NCI-H446 (cell line): ENCODE measurements at regions not wholly inside any gene's neighbourhood (a gene's known extent, or its start where the extent isn't known, plus 50 kb on each side); places are given as distances from the start of the nearest gene placed in this dataset.
"Not testable (repeated sequence)": the region's sequence is repeated elsewhere in the genome, so short reads cannot be mapped to it uniquely, and the experiment has no call there.

Experiments
- DNase-seq, 2 experiments: peaks; one replicate each; lab custom pipeline; 2025; lab: John Stamatoyannopoulos, UW

DNA sequence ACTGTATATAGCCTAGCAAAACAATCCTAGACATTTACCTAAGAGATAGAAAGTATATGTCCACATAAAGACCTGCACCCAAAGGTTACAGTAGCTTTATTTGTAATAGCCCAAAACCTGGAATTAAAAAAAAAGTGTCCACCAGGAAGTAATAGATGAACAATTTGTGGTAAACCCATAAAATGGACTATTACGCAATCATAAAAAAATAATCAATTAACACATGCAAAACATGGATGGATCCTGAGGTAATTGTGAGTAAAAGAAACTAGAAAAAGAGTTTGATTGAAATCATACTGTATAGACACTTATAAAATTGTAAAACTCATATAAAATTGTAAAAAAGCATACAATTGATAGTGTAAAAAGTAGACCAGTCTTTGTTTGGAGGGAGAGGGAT, 673.0 kb upstream of the ZNF804A start:
- DNase-seq: no peak

DNA sequence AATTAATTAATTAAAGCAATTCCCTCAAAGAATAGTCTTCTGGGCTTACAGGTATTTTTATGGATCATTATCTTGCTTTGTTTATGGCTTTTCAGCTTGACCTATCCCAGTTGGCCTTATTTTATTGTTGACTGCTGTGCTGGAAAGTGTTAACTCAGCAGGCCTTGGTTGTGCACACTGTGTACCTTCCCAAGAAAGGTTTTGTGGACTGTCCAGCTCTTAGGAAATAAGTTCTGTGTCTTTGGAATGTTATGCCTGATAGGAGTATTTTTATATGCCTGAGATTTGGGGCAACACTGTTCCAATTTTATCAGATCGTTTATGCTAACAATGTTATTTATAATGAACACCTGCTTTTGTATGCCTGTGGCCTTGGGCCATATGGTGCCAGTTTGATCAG, 671.9 kb upstream of the ZNF804A start:
- DNase-seq: no peak

- no peak for DNase-seq
Measured at GRCh38 chr2:183927406-183928325, 670.7 kb upstream of the ZNF804A start.

DNA sequence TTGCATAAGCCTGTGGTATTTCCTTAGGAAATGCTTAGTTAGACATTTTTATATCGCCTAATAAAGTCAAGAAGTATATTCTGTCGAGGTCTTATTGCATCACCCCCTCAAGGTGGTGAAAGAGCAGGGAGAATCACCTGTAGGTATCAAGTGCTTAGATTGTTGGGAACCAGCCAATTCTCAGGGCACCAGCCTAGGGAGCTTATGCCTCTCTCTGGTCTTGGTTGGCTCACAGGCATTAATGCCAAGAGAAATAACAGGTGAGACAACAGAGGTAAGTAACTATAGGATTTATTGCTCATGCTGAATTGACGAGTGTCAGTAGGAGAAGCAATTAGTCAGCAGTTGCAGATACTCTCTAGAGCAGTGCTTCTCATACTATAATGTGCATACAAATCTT, 663.3 kb upstream of the ZNF804A start:
- no peak for DNase-seq

DNA sequence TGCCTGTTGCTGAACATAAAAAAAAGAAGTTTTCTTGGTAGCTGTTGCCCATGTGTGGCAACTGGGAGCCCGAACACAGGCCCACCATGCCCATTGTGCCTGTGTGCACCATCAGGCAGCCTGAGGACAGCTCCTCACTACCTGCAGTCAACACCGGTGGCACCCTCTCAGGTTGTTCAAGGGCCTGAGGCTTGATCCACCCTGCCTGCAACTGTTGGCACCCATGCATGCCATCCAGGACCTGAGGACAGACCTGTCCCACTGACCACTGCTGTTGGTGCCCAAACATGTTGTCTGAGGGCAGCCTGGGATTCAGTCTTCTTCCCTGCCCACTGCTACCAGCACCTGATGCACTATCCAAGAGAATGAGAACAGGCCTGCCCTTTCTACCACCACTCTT, 661.1 kb upstream of the ZNF804A start:
- DNase-seq: no peak

GRCh38 chr2:183946193-183946592, 652.1 kb upstream of the ZNF804A start:
- DNase-seq: no peak

GRCh38 chr2:183948861-183949260, 649.5 kb upstream of the ZNF804A start:
- DNase-seq: peak in 1 of 2 experiments; percentile 59

GRCh38 chr2:183950673-183951072, 647.7 kb upstream of the ZNF804A start:
- DNase-seq: peak; percentile 81 to 95

DNA sequence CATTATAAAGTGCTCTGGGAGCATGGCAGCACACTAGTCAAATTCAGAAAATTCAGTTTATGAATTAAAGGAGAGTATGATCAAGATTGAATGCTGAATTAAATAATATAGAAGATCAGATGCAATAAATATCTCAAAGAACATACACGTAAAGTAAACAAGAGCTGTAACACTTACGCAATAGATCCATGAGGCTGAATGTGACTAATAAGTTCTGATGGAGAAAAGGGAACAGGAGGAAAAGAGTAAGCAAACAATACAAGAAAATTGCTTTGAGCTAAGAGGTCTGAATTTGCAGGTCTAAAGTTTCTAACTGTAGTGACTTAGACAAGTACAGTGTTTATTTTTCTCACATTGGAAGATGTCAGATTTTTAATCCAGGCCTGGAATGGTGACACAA, 646.7 kb upstream of the ZNF804A start:
- DNase-seq: no peak

DNA sequence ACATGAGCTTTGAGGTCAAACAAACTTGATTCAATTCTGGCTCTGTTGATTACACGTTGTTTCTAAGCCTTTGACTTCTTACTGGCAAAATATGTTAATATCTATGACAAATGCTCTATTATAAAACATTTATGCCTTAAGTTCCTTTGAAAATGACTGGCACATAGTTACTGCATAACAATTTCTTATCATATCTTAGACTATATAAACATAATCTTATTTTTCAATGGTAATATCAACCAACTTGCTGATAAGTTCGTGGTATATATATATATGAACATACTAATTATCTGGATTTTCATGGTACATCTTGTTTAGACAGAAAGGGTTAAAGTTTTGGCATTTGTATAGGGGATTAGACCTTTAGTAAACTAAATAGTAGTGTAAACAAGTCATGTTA, 645.6 kb upstream of the ZNF804A start:
- no peak for DNase-seq

DNA sequence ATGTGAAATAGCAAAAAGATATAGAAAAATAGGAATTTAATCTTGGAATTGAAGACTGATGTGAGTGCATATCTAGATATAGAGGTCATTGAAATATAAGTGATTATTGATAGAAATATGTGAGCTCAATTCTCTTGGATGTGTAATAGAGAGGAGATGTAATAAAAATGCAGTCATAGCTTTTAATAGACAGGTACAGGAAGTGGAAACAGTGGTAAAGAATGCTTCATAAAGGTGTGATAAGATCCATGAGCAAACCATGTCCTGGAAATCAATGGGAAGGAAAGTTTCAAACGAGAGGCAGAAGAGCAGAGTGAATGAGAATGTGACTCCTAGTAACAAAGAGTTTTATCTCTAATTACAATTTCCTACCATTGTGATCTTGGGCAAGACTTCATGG, 634.7 kb upstream of the ZNF804A start:
- no peak for DNase-seq

GRCh38 chr2:183964565-183964964, 633.8 kb upstream of the ZNF804A start:
- no peak for DNase-seq

DNA sequence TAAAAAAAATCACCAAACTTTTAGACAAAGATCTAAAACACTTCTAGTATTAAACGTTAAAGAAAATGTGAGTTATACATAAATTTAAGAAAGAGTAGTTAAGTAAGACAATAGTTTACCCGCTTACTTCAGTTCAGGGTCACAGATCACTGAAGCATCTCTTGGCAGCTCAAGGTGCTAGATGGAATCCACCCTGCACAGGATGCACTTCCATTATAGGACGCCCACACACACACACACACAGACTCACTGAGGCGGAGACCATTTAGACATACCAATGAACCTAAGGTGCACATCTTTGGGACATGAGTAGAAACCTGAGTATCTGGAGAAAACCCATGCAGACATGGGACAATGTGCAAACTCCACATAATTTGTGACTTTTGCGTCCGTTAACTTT, 630.6 kb upstream of the ZNF804A start:
- DNase-seq: no peak

- DNase-seq: not testable (repeated sequence)
Measured at GRCh38 chr2:183975676-183976075, 622.7 kb upstream of the ZNF804A start.

DNA sequence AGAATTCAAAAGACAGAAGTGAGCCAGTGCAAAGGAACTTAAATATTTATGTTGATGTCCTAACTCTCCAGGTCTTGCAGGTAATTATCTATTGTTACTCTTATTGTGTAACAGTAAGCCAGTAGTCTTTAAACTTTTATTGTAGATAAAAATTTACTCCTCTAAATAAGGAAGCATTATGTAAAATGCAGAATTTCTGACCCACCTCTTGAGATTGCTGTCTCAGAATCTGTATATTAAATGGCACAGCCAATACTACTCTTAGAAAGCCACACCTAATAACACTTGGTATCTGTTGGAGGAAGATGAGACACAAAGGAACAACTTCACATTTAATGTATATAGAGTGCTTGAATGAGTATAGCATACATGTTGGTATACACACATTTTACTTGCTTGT, 613.5 kb upstream of the ZNF804A start:
- no peak for DNase-seq

DNA sequence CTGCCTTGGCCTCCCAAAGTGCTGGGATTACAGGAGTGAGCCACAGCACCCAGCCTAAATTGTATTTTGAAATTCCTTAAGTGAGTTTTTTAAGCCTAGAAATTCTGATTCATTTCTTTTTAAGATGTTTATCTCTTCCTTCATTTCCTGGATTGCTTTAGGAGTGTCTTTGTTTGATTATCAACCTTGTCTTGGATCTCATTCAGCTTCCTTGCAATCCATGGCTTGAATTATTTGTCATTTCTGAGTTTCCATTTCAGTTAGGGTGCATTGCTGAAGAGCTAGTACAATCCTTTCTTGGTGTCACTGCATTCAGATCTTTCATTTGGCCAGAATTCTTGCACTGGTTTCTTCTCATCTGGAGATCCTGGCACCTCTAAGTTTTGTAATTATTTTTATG, 606.4 kb upstream of the ZNF804A start:
- no peak for DNase-seq

GRCh38 chr2:183993052-183993451, 605.3 kb upstream of the ZNF804A start:
- DNase-seq: peak in 1 of 2 experiments; percentile 23

DNA sequence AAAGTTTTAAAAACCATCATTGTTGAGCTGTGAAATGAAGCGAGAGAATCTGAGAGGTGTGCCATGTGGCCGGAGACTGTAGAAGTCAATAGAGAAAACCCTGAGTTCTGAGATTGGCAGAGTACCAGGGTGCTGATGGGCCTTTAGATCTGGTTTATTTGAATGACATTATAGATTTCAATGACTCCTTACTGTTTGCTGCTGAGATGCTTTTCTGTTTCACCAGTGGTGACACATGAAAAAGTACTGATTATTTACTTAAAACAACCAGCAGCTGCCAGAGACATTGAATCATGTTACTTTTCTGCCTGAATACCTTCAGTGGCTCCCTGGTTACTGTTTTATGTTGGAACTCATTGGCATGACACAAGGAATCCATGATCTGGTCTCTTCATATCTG, 602.7 kb upstream of the ZNF804A start:
- DNase-seq: peak; percentile 72 to 92

DNA sequence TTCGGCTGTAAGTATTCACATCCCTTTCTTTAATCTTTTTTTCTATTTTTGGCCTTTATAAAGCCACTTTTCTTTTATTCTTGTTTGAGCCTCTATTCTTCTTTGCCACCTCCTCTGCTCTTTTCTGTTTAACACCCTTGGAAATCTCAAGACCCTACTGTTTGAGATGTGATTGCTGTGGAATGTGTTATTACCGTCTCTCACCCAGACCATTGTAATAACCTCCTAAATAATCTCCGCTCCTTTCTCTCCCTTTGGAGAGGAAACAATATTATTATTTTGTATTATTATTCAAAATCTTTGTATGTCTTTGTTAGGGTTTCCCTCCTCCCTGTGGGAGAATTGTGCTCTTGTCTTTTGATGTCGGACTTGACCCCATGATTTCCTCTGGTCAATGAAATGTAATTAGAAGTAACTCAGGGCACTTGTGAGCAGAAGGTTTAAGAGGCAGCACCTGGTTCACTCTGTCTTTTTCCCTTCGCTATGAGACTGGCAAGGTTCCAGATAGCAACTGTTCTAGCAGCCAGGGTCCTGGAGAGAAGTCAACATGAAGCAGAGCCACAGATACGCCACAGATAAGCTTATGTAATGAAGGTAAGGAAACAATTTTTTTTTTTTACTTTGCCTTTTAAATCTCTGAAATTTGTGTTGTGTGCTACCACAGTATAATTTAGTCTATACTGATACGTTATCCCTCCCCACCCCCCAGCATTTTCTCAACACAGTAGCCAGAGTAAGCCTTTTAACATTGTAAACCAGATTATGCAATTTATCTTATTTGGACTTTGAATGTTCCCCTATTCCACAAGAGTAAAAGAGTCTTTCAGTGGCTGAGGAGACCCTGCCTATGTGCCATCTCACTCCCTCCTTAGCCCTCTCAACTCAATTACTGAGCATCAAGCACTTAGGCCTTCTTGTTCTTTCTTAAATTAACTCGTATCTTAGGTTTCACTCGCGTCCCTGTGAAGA, 601.2 kb upstream of the ZNF804A start:
- peak; percentile 50 to 82 for DNase-seq

DNA sequence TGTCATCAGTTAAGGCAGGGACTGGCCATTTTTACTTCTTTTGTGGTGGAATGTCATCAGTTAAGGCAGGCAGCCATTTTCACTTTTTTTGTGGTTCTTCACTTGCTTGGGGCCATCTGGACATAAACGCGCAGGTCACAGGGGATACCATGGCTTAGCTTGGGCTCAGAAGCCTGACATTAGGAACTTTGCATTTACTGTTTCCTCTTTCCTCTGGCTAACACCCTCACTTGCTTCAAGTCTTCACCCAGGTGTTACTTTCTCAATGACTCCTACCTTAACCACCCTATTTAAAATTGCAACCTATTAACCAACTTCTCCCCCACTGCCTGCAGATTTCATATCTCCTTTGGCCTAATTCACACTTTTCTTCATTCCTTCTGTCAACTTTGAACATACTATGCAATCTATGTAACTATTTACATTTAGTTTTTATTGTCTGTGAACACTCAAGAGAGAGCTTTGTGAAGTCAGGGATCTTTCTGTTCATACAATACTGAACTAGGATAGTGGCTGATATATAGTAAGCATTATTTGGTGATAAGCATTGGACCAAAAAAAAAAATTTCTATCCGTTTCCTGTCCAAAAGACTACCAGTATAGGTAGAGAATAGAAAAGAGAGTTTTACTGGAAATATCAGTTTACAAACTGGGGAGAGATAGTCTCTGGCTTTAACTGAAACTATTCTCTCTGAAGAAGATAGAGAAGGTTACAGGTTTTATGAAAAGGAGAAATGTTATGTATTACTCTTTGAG, 600.1 kb upstream of the ZNF804A start:
- no peak for DNase-seq

- no peak for DNase-seq
Measured at GRCh38 chr2:183998797-183999190, 599.5 kb upstream of the ZNF804A start.
